ENCODE measurements at regions not wholly inside any gene's neighbourhood (a gene's known extent, or its start where the extent isn't known, plus 50 kb on each side); places are given as distances from the start of the nearest gene placed in this dataset.
"Not testable (repeated sequence)": the region's sequence is repeated elsewhere in the genome, so short reads cannot be mapped to it uniquely, and the experiment has no call there.

GRCh38 chr10:2387672-2388071 is 650.3 kb upstream of the ADARB2 start:
- no peak for DNase-seq (ENCODE audit: low spot score)
- FAIRE-seq: no peak

- DNase-seq (ENCODE audit: low spot score): no peak
- no peak for FAIRE-seq
These were observed 649.9 kb upstream of the ADARB2 start for GRCh38 chr10:2387261-2387660.

- DNase-seq (ENCODE audit: low spot score) (no peak), FAIRE-seq (no peak)
These were observed 642.9 kb upstream of the ADARB2 start for GRCh38 chr10:2380218-2380617.

GRCh38 chr10:2367083-2367482 is 629.8 kb upstream of the ADARB2 start:
- DNase-seq (ENCODE audit: low spot score) (no peak), FAIRE-seq (no peak)

- no peak for DNase-seq (ENCODE audit: low spot score)
- FAIRE-seq: no peak
These were observed 629.1 kb upstream of the ADARB2 start for GRCh38 chr10:2366264-2366931.

- FAIRE-seq: no peak
- DNase-seq (ENCODE audit: low spot score): no peak
These were observed 625.0 kb upstream of the ADARB2 start for GRCh38 chr10:2362331-2362730.

GRCh38 chr10:2358586-2358985 is 621.3 kb upstream of the ADARB2 start:
- DNase-seq (ENCODE audit: low spot score) (no peak), FAIRE-seq (no peak)

GRCh38 chr10:2356670-2357069 is 619.3 kb upstream of the ADARB2 start:
- DNase-seq (ENCODE audit: low spot score) (no peak), FAIRE-seq (no peak)

- peak; percentile 1 for DNase-seq (ENCODE audit: low spot score)
These were observed 614.2 kb upstream of the ADARB2 start for GRCh38 chr10:2351566-2351965.

GRCh38 chr10:2342206-2342605 is 604.9 kb upstream of the ADARB2 start:
- FAIRE-seq (no peak), DNase-seq (ENCODE audit: low spot score) (no peak)

More at GRCh38 chr10:2351566-2351965, 614.2 kb upstream of the ADARB2 start:
- no peak for FAIRE-seq

- DNase-seq (ENCODE audit: low spot score) (no peak), FAIRE-seq (no peak)
These were observed 603.7 kb upstream of the ADARB2 start for GRCh38 chr10:2340831-2341647.

GRCh38 chr10:2335626-2336025 is 598.3 kb upstream of the ADARB2 start:
- DNase-seq (ENCODE audit: low spot score): no peak
- no peak for FAIRE-seq

GRCh38 chr10:2334575-2334974 is 597.2 kb upstream of the ADARB2 start:
- DNase-seq (ENCODE audit: low spot score) (no peak), FAIRE-seq (no peak)

- DNase-seq (ENCODE audit: low spot score) (no peak), FAIRE-seq (no peak)
These were observed 591.8 kb upstream of the ADARB2 start for GRCh38 chr10:2329082-2329481.

- no peak for FAIRE-seq
- no peak for DNase-seq (ENCODE audit: low spot score)
These were observed 589.1 kb upstream of the ADARB2 start for GRCh38 chr10:2326411-2326810.

- FAIRE-seq: not testable (repeated sequence)
- peak; percentile 43 for DNase-seq (ENCODE audit: low spot score)
These were observed 577.7 kb upstream of the ADARB2 start for GRCh38 chr10:2315045-2315485.

GRCh38 chr10:2306081-2306480 is 568.8 kb upstream of the ADARB2 start:
- DNase-seq (ENCODE audit: low spot score) (no peak), FAIRE-seq (no peak)

GRCh38 chr10:2303169-2303568 is 565.8 kb upstream of the ADARB2 start:
- DNase-seq (ENCODE audit: low spot score) (no peak), FAIRE-seq (no peak)

- DNase-seq (ENCODE audit: low spot score) (no peak), FAIRE-seq (no peak)
These were observed 563.9 kb upstream of the ADARB2 start for GRCh38 chr10:2301227-2301626.

- DNase-seq (ENCODE audit: low spot score) (no peak), FAIRE-seq (no peak)
These were observed 562.9 kb upstream of the ADARB2 start for GRCh38 chr10:2300231-2300630.

GRCh38 chr10:2296179-2296891 is 559.0 kb upstream of the ADARB2 start:
- DNase-seq (ENCODE audit: low spot score) (no peak), FAIRE-seq (no peak)

- no peak for FAIRE-seq
These were observed 557.4 kb upstream of the ADARB2 start for GRCh38 chr10:2294739-2295138.

More at GRCh38 chr10:2294739-2295138, 557.4 kb upstream of the ADARB2 start:
- DNase-seq (ENCODE audit: low spot score): no peak

Data from urothelium cell line (cell line).